ENCODE measurements at regions not wholly inside any gene's neighbourhood (a gene's known extent, or its start where the extent isn't known, plus 50 kb on each side); places are given as distances from the start of the nearest gene placed in this dataset.

- TF ChIP-seq, protein P1, sequence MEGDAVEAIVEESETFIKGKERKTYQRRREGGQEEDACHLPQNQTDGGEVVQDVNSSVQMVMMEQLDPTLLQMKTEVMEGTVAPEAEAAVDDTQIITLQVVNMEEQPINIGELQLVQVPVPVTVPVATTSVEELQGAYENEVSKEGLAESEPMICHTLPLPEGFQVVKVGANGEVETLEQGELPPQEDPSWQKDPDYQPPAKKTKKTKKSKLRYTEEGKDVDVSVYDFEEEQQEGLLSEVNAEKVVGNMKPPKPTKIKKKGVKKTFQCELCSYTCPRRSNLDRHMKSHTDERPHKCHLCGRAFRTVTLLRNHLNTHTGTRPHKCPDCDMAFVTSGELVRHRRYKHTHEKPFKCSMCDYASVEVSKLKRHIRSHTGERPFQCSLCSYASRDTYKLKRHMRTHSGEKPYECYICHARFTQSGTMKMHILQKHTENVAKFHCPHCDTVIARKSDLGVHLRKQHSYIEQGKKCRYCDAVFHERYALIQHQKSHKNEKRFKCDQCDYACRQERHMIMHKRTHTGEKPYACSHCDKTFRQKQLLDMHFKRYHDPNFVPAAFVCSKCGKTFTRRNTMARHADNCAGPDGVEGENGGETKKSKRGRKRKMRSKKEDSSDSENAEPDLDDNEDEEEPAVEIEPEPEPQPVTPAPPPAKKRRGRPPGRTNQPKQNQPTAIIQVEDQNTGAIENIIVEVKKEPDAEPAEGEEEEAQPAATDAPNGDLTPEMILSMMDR (IDR thresholded peaks at IDR 0.05), result no peak
- TF ChIP-seq POLR2AphosphoS5 (IDR thresholded peaks at IDR 0.05) (peak in 1 of 4 donors; percentile 14), POLR2A (IDR thresholded peaks at IDR 0.05) (no peak), EP300 (IDR thresholded peaks at IDR 0.05) (no peak)
Observed at GRCh38 chr10:91032611-91033206, 111.8 kb upstream of the ANKRD1 start.

All from sigmoid colon (tissue), 4 donors.